ENCODE measurements at regions not wholly inside any gene's neighbourhood (a gene's known extent, or its start where the extent isn't known, plus 50 kb on each side); places are given as distances from the start of the nearest gene placed in this dataset.
"Not testable (repeated sequence)": the region's sequence is repeated elsewhere in the genome, so short reads cannot be mapped to it uniquely, and the experiment has no call there.

DNA sequence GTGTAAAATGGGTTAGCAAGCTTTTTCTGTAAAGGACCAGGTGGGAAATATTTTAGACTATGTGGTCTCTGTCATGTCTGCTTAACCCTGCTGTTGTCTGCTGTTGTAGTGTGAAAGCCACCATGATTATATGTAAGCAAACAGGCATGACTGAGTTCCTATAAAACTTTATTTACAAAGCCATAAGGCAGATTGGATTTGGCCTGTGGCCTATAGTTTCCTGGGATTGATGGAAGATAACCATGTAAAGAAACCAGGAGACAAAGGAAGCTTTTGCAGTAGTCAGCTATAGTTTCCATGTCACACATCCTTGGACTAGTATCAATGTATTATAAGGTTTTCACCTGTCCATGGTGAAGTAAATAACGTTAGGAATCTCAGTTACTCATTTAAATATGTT lies 78.7 kb downstream of the CCDC74A start:
- H3K27ac Mint-ChIP-seq; H3K4me1 Mint-ChIP-seq (ENCODE audit: unreplicated experiment); DNase-seq (ENCODE audit: extremely low spot score, unreplicated experiment); H3K9me3 Mint-ChIP-seq; H3K4me3 Mint-ChIP-seq; H3K27me3 Mint-ChIP-seq; H3K36me3 Mint-ChIP-seq: not testable (repeated sequence)

- not testable (repeated sequence) for H3K36me3 Mint-ChIP-seq; DNase-seq (ENCODE audit: extremely low spot score, unreplicated experiment); H3K27me3 Mint-ChIP-seq; H3K4me3 Mint-ChIP-seq; H3K27ac Mint-ChIP-seq; H3K9me3 Mint-ChIP-seq; H3K4me1 Mint-ChIP-seq (ENCODE audit: unreplicated experiment)
Observed at GRCh38 chr2:131607056-131607455, 79.4 kb downstream of the CCDC74A start.

DNA sequence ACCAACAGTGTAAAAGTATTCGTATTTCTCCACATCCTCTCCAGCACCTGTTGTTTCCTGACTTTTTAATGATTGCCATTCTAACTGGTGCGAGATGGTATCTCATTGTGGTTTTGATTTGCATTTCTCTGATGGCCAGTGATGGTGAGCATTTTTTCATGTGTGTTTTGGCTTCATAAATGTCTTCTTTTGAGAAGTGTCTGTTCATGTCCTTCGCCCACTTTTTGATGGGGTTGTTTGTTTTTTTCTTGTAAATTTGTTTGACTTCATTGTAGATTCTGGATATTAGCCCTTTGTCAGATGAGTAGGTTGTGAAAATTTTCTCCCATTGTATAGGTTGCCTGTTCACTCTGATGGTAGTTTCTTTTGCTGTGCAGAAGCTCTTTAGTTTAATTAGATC lies 86.9 kb downstream of the CCDC74A start:
- not testable (repeated sequence) for H3K9me3 Mint-ChIP-seq; H3K36me3 Mint-ChIP-seq; H3K4me3 Mint-ChIP-seq; H3K4me1 Mint-ChIP-seq (ENCODE audit: unreplicated experiment); DNase-seq (ENCODE audit: extremely low spot score, unreplicated experiment); H3K27ac Mint-ChIP-seq
- H3K27me3 Mint-ChIP-seq = peaks cover 19% of the 10 kb centered on the region

DNA sequence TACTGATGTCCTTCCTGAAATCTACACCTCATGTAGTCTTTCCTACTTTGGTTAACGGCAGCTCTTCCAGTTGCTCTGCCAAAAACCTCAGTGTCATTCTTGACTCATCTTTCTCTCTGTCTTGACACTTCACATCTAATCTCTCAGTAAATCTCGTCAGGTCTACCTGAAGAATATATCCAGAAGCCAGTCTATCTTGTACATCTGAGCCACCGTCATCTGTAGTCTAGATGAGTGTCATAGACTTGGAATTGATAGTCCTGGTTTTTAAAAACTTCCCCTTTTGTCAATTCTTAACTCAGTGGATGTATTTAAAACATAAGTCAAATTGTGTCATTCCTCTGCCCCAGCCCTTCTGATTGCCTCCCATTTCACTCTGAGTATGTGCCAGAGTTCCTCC lies 90.6 kb downstream of the CCDC74A start:
- H3K4me3 Mint-ChIP-seq; H3K4me1 Mint-ChIP-seq (ENCODE audit: unreplicated experiment); H3K27ac Mint-ChIP-seq; H3K9me3 Mint-ChIP-seq; H3K36me3 Mint-ChIP-seq; DNase-seq (ENCODE audit: extremely low spot score, unreplicated experiment): not testable (repeated sequence)
- H3K27me3 Mint-ChIP-seq = peaks cover 19% of the 10 kb centered on the region

- not testable (repeated sequence) for DNase-seq (ENCODE audit: extremely low spot score, unreplicated experiment); H3K9me3 Mint-ChIP-seq; H3K4me3 Mint-ChIP-seq; H3K36me3 Mint-ChIP-seq; H3K4me1 Mint-ChIP-seq (ENCODE audit: unreplicated experiment); H3K27ac Mint-ChIP-seq
- peaks cover 10% of the 10 kb centered on the region for H3K27me3 Mint-ChIP-seq
Observed at GRCh38 chr2:131622874-131623273, 95.2 kb downstream of the CCDC74A start.

GRCh38 chr2:131626011-131626410 lies 98.3 kb downstream of the CCDC74A start:
- not testable (repeated sequence) for H3K27ac Mint-ChIP-seq; H3K36me3 Mint-ChIP-seq; H3K4me1 Mint-ChIP-seq (ENCODE audit: unreplicated experiment); H3K4me3 Mint-ChIP-seq; H3K9me3 Mint-ChIP-seq; DNase-seq (ENCODE audit: extremely low spot score, unreplicated experiment); H3K27me3 Mint-ChIP-seq

GRCh38 chr2:131626565-131626964 lies 98.9 kb downstream of the CCDC74A start:
- not testable (repeated sequence) for H3K36me3 Mint-ChIP-seq; H3K4me1 Mint-ChIP-seq (ENCODE audit: unreplicated experiment); H3K9me3 Mint-ChIP-seq; H3K4me3 Mint-ChIP-seq; H3K27me3 Mint-ChIP-seq; DNase-seq (ENCODE audit: extremely low spot score, unreplicated experiment); H3K27ac Mint-ChIP-seq

GRCh38 chr2:131627777-131628176 lies 100.1 kb downstream of the CCDC74A start:
- H3K4me3 Mint-ChIP-seq; H3K9me3 Mint-ChIP-seq; H3K36me3 Mint-ChIP-seq; DNase-seq (ENCODE audit: extremely low spot score, unreplicated experiment); H3K4me1 Mint-ChIP-seq (ENCODE audit: unreplicated experiment); H3K27me3 Mint-ChIP-seq; H3K27ac Mint-ChIP-seq: not testable (repeated sequence)

DNA sequence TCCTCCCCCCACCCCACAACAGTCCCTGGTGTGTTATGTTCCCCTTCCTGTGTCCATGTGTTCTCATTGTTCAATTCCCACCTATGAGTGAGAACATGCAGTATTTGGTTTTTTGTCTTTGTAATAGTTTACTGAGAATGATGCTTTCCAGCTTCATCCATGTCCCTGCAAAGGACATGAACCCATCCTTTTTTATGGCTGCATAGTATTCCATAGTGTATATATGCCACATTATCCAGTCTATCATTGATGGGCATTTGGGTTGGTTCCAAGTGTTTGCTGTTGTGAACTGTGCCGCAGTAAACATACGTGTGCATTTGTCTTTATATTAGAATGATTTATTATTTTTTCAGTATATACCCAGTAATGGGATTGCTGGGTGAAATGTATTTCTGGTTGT lies 104.0 kb downstream of the CCDC74A start:
- H3K4me1 Mint-ChIP-seq (ENCODE audit: unreplicated experiment); H3K36me3 Mint-ChIP-seq; H3K27ac Mint-ChIP-seq; H3K4me3 Mint-ChIP-seq; H3K27me3 Mint-ChIP-seq; DNase-seq (ENCODE audit: extremely low spot score, unreplicated experiment); H3K9me3 Mint-ChIP-seq: not testable (repeated sequence)

GRCh38 chr2:131633405-131633804 lies 105.7 kb downstream of the CCDC74A start:
- not testable (repeated sequence) for H3K27me3 Mint-ChIP-seq; H3K4me3 Mint-ChIP-seq; H3K9me3 Mint-ChIP-seq; H3K4me1 Mint-ChIP-seq (ENCODE audit: unreplicated experiment); H3K36me3 Mint-ChIP-seq; DNase-seq (ENCODE audit: extremely low spot score, unreplicated experiment); H3K27ac Mint-ChIP-seq

GRCh38 chr2:131633827-131634695 lies 106.4 kb downstream of the CCDC74A start:
- not testable (repeated sequence) for H3K4me3 Mint-ChIP-seq; H3K9me3 Mint-ChIP-seq; H3K27ac Mint-ChIP-seq; DNase-seq (ENCODE audit: extremely low spot score, unreplicated experiment); H3K4me1 Mint-ChIP-seq (ENCODE audit: unreplicated experiment); H3K36me3 Mint-ChIP-seq; H3K27me3 Mint-ChIP-seq
